ENCODE measurements at regions not wholly inside any gene's neighbourhood (a gene's known extent, or its start where the extent isn't known, plus 50 kb on each side); places are given as distances from the start of the nearest gene placed in this dataset.

DNA sequence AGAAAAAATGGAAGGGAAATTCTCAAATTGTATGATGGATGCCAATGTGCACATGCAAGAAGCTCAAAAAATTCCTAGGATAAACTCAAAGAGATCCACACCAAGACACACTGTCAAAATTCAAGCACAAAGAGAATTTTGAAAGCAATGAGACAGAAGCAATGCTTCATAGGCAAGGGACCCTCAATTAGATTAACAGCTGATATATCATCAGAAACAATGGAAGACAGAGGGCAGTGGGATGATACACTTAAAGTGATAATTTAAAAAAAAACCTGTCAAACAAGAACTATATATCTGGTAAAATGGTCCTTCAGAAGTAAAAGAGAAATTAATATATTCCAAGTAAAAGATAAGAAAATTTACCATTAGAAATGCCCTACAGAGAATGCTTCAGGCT lies 306.3 kb upstream of the PCDH7 start:
- no peak overlapping the region for H3K27ac ChIP-seq (ENCODE audit: extremely low read length, insufficient read depth, low read length)
- no peaks in the 10 kb centered on the region for H3K36me3 ChIP-seq (replicated peaks in 1 of 2; ENCODE audit: control insufficient read depth in 1 of 2, insufficient read depth in 2 of 2, low read length in 2 of 2)
- in situ Hi-C loops (cut with HindIII; ENCODE audit: extremely low pct_ligation_motif_present, low pct_unique_long_range_greater_than_20kb) (no loop called here), intact Hi-C loops (cut with micrococcal nuclease; ENCODE audit: unreplicated experiment) (no loop called here)
- H3K9me3 ChIP-seq (ENCODE audit: low read length) = peaks cover 84% of the 10 kb centered on the region
- no TSS peak for BruUV-seq (replicated peaks)
- H3K9ac ChIP-seq (ENCODE audit: insufficient read depth, low read depth, low read length) = no peak overlapping the region
- no peak overlapping the region for H3K4me2 ChIP-seq (ENCODE audit: low read depth, low read length)
- no peak for FAIRE-seq
- no peaks in the 10 kb centered on the region for H4K20me1 ChIP-seq (ENCODE audit: insufficient read depth, low read length)
- TF ChIP-seq SOX13 (IDR thresholded peaks at IDR 0.05) (no peak), SOX13 (CRISPR knock-in tag; conservative IDR thresholded peaks at IDR 0.05 in 1 of 2, IDR thresholded peaks at IDR 0.05 in 1 of 2) (no peak), ZNF317 (CRISPR knock-in tag; IDR thresholded peaks at IDR 0.05) (peak; percentile 96)
- no peak for DNase-seq (ENCODE audit: low spot score)
- H3K27me3 ChIP-seq (ENCODE audit: control insufficient read depth in 1 of 2, insufficient read depth in 2 of 2, low read length in 2 of 2) = no peaks in the 10 kb centered on the region
- ChIA-PET POLR2A (no interaction called here), CTCF (ENCODE audit: low intra/inter-chr PET ratio, low total read pairs) (no interaction called here)
- ATAC-seq = no peak
- no peak overlapping the region for H2AFZ ChIP-seq (ENCODE audit: low read length)
- H3K4me3 ChIP-seq (replicated peaks in 1 of 3; ENCODE audit: insufficient read depth in 1 of 3, low read depth in 2 of 3, low read length in 3 of 3) = no peak overlapping the region
- H3K79me2 ChIP-seq (ENCODE audit: insufficient read depth, low read length) = no peaks in the 10 kb centered on the region
- H3K4me1 ChIP-seq (ENCODE audit: insufficient read depth, low read length) = no peaks in the 10 kb centered on the region

DNA sequence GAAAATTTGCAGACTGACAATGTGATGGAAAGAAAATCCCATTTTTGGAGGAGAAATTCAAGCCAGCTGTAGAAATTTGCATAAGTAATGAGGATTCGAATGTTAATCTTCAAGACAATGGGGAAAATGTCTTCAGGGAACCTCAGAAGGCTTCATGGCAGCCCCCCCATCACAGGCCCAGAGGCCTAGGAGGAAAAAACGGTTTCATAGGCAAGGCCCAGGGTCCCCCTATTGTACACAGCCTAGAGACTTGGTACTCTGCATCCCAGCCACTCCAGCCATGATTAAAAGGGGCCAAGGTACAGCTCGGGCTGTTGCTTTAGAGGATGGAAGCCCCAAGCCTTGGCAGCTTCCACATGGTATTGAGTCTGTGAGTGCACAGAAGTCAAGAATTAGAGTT lies 303.6 kb upstream of the PCDH7 start:
- no peak for TF ChIP-seq LCORL (IDR thresholded peaks at IDR 0.05)
- no peak for TF ChIP-seq LCORL (CRISPR knock-in tag; IDR thresholded peaks at IDR 0.05)
- no peak for TF ChIP-seq KMT2B (CRISPR knock-in tag; IDR thresholded peaks at IDR 0.05)
- TF ChIP-seq HNRNPL (IDR thresholded peaks at IDR 0.05; ENCODE audit: low read depth, low read length) = no peak
- TF ChIP-seq, protein P1, sequence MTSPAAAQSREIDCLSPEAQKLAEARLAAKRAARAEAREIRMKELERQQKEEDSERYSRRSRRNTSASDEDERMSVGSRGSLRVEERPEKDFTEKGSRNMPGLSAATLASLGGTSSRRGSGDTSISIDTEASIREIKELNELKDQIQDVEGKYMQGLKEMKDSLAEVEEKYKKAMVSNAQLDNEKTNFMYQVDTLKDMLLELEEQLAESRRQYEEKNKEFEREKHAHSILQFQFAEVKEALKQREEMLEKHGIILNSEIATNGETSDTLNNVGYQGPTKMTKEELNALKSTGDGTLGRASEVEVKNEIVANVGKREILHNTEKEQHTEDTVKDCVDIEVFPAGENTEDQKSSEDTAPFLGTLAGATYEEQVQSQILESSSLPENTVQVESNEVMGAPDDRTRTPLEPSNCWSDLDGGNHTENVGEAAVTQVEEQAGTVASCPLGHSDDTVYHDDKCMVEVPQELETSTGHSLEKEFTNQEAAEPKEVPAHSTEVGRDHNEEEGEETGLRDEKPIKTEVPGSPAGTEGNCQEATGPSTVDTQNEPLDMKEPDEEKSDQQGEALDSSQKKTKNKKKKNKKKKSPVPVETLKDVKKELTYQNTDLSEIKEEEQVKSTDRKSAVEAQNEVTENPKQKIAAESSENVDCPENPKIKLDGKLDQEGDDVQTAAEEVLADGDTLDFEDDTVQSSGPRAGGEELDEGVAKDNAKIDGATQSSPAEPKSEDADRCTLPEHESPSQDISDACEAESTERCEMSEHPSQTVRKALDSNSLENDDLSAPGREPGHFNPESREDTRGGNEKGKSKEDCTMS (CRISPR knock-in tag; conservative IDR thresholded peaks at IDR 0.05) = no peak
- TF ChIP-seq TMF1 (CRISPR knock-in tag; IDR thresholded peaks at IDR 0.05; ENCODE audit: low read depth) = no peak
- TF ChIP-seq ZNF737 (CRISPR knock-in tag; IDR thresholded peaks at IDR 0.05; ENCODE audit: borderline replicate concordance) = no peak
- no TSS peak for BruUV-seq (replicated peaks)
- Histone ChIP-seq H3K36me3 (replicated peaks in 1 of 2; ENCODE audit: control insufficient read depth in 1 of 2, insufficient read depth in 2 of 2, low read length in 2 of 2) (no peaks in the 10 kb centered on the region), H3K9ac (ENCODE audit: insufficient read depth, low read depth, low read length) (no peak overlapping the region), H3K27ac (ENCODE audit: extremely low read length, insufficient read depth, low read length) (no peak overlapping the region), H2AFZ (ENCODE audit: low read length) (no peak overlapping the region), H3K4me3 (replicated peaks in 1 of 3; ENCODE audit: insufficient read depth in 1 of 3, low read depth in 2 of 3, low read length in 3 of 3) (no peak overlapping the region), H3K9me3 (ENCODE audit: low read length) (peaks cover 86% of the 10 kb centered on the region), H3K4me2 (ENCODE audit: low read depth, low read length) (no peak overlapping the region), H3K79me2 (ENCODE audit: insufficient read depth, low read length) (no peaks in the 10 kb centered on the region), H3K27me3 (ENCODE audit: control insufficient read depth in 1 of 2, insufficient read depth in 2 of 2, low read length in 2 of 2) (no peaks in the 10 kb centered on the region), H3K4me1 (ENCODE audit: insufficient read depth, low read length) (no peaks in the 10 kb centered on the region), H4K20me1 (ENCODE audit: insufficient read depth, low read length) (no peaks in the 10 kb centered on the region)
- POLR2A ChIA-PET = no interaction called here
- WGBS (ENCODE audit: low lambda C conversion rate) = 0% methylated on average over 2 of the region's 3 CpGs
- in situ Hi-C loops (cut with HindIII; ENCODE audit: extremely low pct_ligation_motif_present, low pct_unique_long_range_greater_than_20kb) = no loop called here
- intact Hi-C loops (cut with micrococcal nuclease; ENCODE audit: unreplicated experiment) = no loop called here
- ATAC-seq (no peak), FAIRE-seq (no peak), DNase-seq (ENCODE audit: low spot score) (no peak)
- CTCF ChIA-PET (ENCODE audit: low intra/inter-chr PET ratio, low total read pairs) = no interaction called here
